ES-I3 (cell line): ENCODE measurements at regions not wholly inside any gene's neighbourhood (a gene's known extent, or its start where the extent isn't known, plus 50 kb on each side); places are given as distances from the start of the nearest gene placed in this dataset.

ENCODE experiments used
- H3K36me3 ChIP-seq: 2 replicates; pipeline ENCODE4 v1.6.1; 2013; ENCODE audit warnings: mild to moderate bottlenecking, low read length, control low read depth, moderate library complexity; ENCODE audit not compliant: insufficient read depth
- H3K4me1 ChIP-seq: 2 replicates; pipeline ENCODE4 v1.6.1; 2013; ENCODE audit warnings: mild to moderate bottlenecking, control low read depth, low read length; ENCODE audit not compliant: insufficient read depth
- H3K9ac ChIP-seq: 2 replicates; pipeline ENCODE4 v1.6.1; 2013; ENCODE audit warnings: low read depth, mild to moderate bottlenecking, low read length, moderate library complexity
- H3K9me3 ChIP-seq: 2 replicates; pipeline ENCODE4 v1.6.1; 2013; ENCODE audit warnings: mild to moderate bottlenecking, low read length, moderate library complexity; ENCODE audit not compliant: control insufficient read depth, insufficient read depth

- Histone ChIP-seq H3K9ac (no peak overlapping the region), H3K36me3 (no peaks in the 10 kb centered on the region), H3K9me3 (no peaks in the 10 kb centered on the region)
Measured at GRCh38 chr11:70486731-70487130, 88.4 kb downstream of the CTTN start.

GRCh38 chr11:70487160-70487559 is 88.8 kb downstream of the CTTN start:
- Histone ChIP-seq H3K36me3 (no peaks in the 10 kb centered on the region), H3K9ac (no peak overlapping the region), H3K9me3 (no peaks in the 10 kb centered on the region), H3K4me1 (peaks cover 5% of the 10 kb centered on the region; the same call in 1 of the 2 replicates)

More at GRCh38 chr11:70486731-70487130, 88.4 kb downstream of the CTTN start:
- H3K4me1 ChIP-seq = peaks cover 5% of the 10 kb centered on the region; the same call in 1 of the 2 replicates

GRCh38 chr11:70487756-70488155 is 89.4 kb downstream of the CTTN start:
- Histone ChIP-seq H3K4me1 (peaks cover 3% of the 10 kb centered on the region; the same call in 1 of the 2 replicates), H3K36me3 (no peaks in the 10 kb centered on the region), H3K9ac (no peak overlapping the region), H3K9me3 (no peaks in the 10 kb centered on the region)

- Histone ChIP-seq H3K9ac (no peak overlapping the region), H3K9me3 (no peaks in the 10 kb centered on the region), H3K4me1 (no peaks in the 10 kb centered on the region), H3K36me3 (no peaks in the 10 kb centered on the region)
Measured at GRCh38 chr11:70488171-70488703, 89.9 kb downstream of the CTTN start.

- Histone ChIP-seq H3K4me1 (no peaks in the 10 kb centered on the region), H3K36me3 (no peaks in the 10 kb centered on the region), H3K9me3 (no peaks in the 10 kb centered on the region), H3K9ac (no peak overlapping the region)
Measured at GRCh38 chr11:70489276-70489675, 90.9 kb downstream of the CTTN start.

- H3K9me3 ChIP-seq = no peaks in the 10 kb centered on the region
- H3K4me1 ChIP-seq = no peaks in the 10 kb centered on the region
- H3K9ac ChIP-seq = no peak overlapping the region
- H3K36me3 ChIP-seq = no peaks in the 10 kb centered on the region
Measured at GRCh38 chr11:70490208-70490607, 91.9 kb downstream of the CTTN start.

GRCh38 chr11:70490723-70491558 is 92.6 kb downstream of the CTTN start:
- Histone ChIP-seq H3K9me3 (no peaks in the 10 kb centered on the region), H3K36me3 (no peaks in the 10 kb centered on the region), H3K9ac (no peak overlapping the region), H3K4me1 (no peaks in the 10 kb centered on the region)

GRCh38 chr11:70491696-70492472 is 93.6 kb downstream of the CTTN start:
- H3K36me3 ChIP-seq = no peaks in the 10 kb centered on the region
- no peaks in the 10 kb centered on the region for H3K9me3 ChIP-seq
- no peaks in the 10 kb centered on the region for H3K4me1 ChIP-seq
- H3K9ac ChIP-seq = no peak overlapping the region

GRCh38 chr11:70493089-70493474 is 94.8 kb downstream of the CTTN start:
- Histone ChIP-seq H3K36me3 (no peaks in the 10 kb centered on the region), H3K9me3 (no peaks in the 10 kb centered on the region), H3K4me1 (no peaks in the 10 kb centered on the region)

GRCh38 chr11:70493891-70494290 is 95.6 kb downstream of the CTTN start:
- Histone ChIP-seq H3K36me3 (no peaks in the 10 kb centered on the region), H3K9me3 (no peaks in the 10 kb centered on the region), H3K9ac (no peak overlapping the region), H3K4me1 (no peaks in the 10 kb centered on the region)

More at GRCh38 chr11:70493089-70493474, 94.8 kb downstream of the CTTN start:
- no peak overlapping the region for H3K9ac ChIP-seq

GRCh38 chr11:70494559-70495350 is 96.4 kb downstream of the CTTN start:
- no peaks in the 10 kb centered on the region for H3K9me3 ChIP-seq
- no peak overlapping the region for H3K9ac ChIP-seq
- H3K4me1 ChIP-seq = no peaks in the 10 kb centered on the region
- no peaks in the 10 kb centered on the region for H3K36me3 ChIP-seq

GRCh38 chr11:70495351-70496310 is 97.3 kb downstream of the CTTN start:
- no peak overlapping the region for H3K9ac ChIP-seq
- no peaks in the 10 kb centered on the region for H3K36me3 ChIP-seq

More at GRCh38 chr11:70495351-70496310, 97.3 kb downstream of the CTTN start:
- Histone ChIP-seq H3K9me3 (no peaks in the 10 kb centered on the region), H3K4me1 (no peaks in the 10 kb centered on the region)
